ENCODE measurements at regions not wholly inside any gene's neighbourhood (a gene's known extent, or its start where the extent isn't known, plus 50 kb on each side); places are given as distances from the start of the nearest gene placed in this dataset.
"Not testable (repeated sequence)": the region's sequence is repeated elsewhere in the genome, so short reads cannot be mapped to it uniquely, and the experiment has no call there.

GRCh38 chr4:53959343-53960120 lies 104.9 kb downstream of the CHIC2 start:
- no peak for DNase-seq

- no peak for DNase-seq
These were observed 108.0 kb downstream of the CHIC2 start for GRCh38 chr4:53956454-53956853.

- DNase-seq = no peak
These were observed 108.4 kb downstream of the CHIC2 start for GRCh38 chr4:53956053-53956452.

GRCh38 chr4:53951414-53951813 lies 113.0 kb downstream of the CHIC2 start:
- no peak for DNase-seq

GRCh38 chr4:53943345-53944085 lies 120.9 kb downstream of the CHIC2 start:
- DNase-seq = no peak

GRCh38 chr4:53942712-53943111 lies 121.7 kb downstream of the CHIC2 start:
- DNase-seq = no peak

- DNase-seq = no peak
These were observed 123.1 kb downstream of the CHIC2 start for GRCh38 chr4:53941331-53941730.

- not testable (repeated sequence) for DNase-seq
These were observed 124.5 kb downstream of the CHIC2 start for GRCh38 chr4:53939892-53940291.

GRCh38 chr4:53937918-53938317 lies 126.5 kb downstream of the CHIC2 start:
- DNase-seq = no peak

- DNase-seq = no peak
These were observed 127.1 kb downstream of the CHIC2 start for GRCh38 chr4:53937327-53937726.

- DNase-seq = no peak
These were observed 128.6 kb downstream of the CHIC2 start for GRCh38 chr4:53935780-53936179.

GRCh38 chr4:53932796-53933610 lies 131.4 kb downstream of the CHIC2 start:
- DNase-seq = no peak

GRCh38 chr4:53931461-53931961 lies 132.9 kb downstream of the CHIC2 start:
- no peak for DNase-seq

- DNase-seq = peak in 1 of 2 donors; percentile 63
These were observed 134.2 kb downstream of the CHIC2 start for GRCh38 chr4:53929955-53930798.

- DNase-seq = no peak
These were observed 135.1 kb downstream of the CHIC2 start for GRCh38 chr4:53929311-53929710.

- DNase-seq = no peak
These were observed 135.6 kb downstream of the CHIC2 start for GRCh38 chr4:53928825-53929224.

- DNase-seq = no peak
These were observed 139.3 kb downstream of the CHIC2 start for GRCh38 chr4:53925050-53925605.

GRCh38 chr4:53924333-53925049 lies 139.9 kb downstream of the CHIC2 start:
- DNase-seq = no peak

- no peak for DNase-seq
These were observed 140.5 kb downstream of the CHIC2 start for GRCh38 chr4:53923921-53924320.

- DNase-seq = no peak
These were observed 142.5 kb downstream of the CHIC2 start for GRCh38 chr4:53921856-53922255.

GRCh38 chr4:53920883-53921282 lies 143.5 kb downstream of the CHIC2 start:
- DNase-seq = no peak
